Fibroblast of lung (primary cell): ENCODE measurements at regions not wholly inside any gene's neighbourhood (a gene's known extent, or its start where the extent isn't known, plus 50 kb on each side); places are given as distances from the start of the nearest gene placed in this dataset.
"Not testable (repeated sequence)": the region's sequence is repeated elsewhere in the genome, so short reads cannot be mapped to it uniquely, and the experiment has no call there.

ENCODE experiments used
- DNase-seq, 2 donors: peaks; one replicate each; pipeline versions ENCODE4 v3.0.0 to v3.0.0-alpha.2; 2010; ENCODE audit warnings: low read depth in 2 of 2
- H2AFZ ChIP-seq: 2 replicates; pipeline ENCODE4 v1.5.1; 2012; ENCODE audit warnings: low read length, control low read depth, inconsistent platforms
- H3K27ac ChIP-seq: 2 replicates; pipeline ENCODE4 v1.5.1; 2011; ENCODE audit warnings: low read length, control low read depth; ENCODE audit not compliant: insufficient read depth
- H3K27me3 ChIP-seq: 2 replicates; pipeline ENCODE4 v1.5.1; 2011; ENCODE audit warnings: mild to moderate bottlenecking, low read length; ENCODE audit not compliant: control insufficient read depth, insufficient read depth
- H3K36me3 ChIP-seq: 2 replicates; pipeline ENCODE4 v1.5.1; 2011; ENCODE audit warnings: low read length; ENCODE audit not compliant: control insufficient read depth, insufficient read depth
- H3K4me1 ChIP-seq: 2 replicates; pipeline ENCODE4 v1.5.1; 2011; ENCODE audit warnings: low read length; ENCODE audit not compliant: control insufficient read depth, insufficient read depth; ENCODE audit errors: extremely low read depth
- H3K4me2 ChIP-seq: 2 replicates; pipeline ENCODE4 v1.5.1; 2011; ENCODE audit warnings: low read length, control low read depth; ENCODE audit not compliant: insufficient read depth; ENCODE audit errors: extremely low read depth
- H3K4me3 ChIP-seq, 4 experiments: fragments of 200-600 bp in 1 of 4; sonication (generic) in 1 of 4; replicated peaks in 1 of 4; 2 replicates each; pipeline ENCODE4 v1.5.1; 2011 to 2016; ENCODE audit warnings: low read length in 4 of 4, low read depth in 3 of 4, mild to moderate bottlenecking in 3 of 4, control low read depth in 2 of 4, inconsistent platforms in 1 of 4, mixed read lengths in 1 of 4; ENCODE audit not compliant: insufficient read depth in 1 of 4; ENCODE audit errors: control extremely low read depth in 1 of 4
- H3K79me2 ChIP-seq: 2 replicates; pipeline ENCODE4 v1.5.1; 2012; ENCODE audit warnings: mild to moderate bottlenecking, low read length, inconsistent platforms; ENCODE audit not compliant: control insufficient read depth, insufficient read depth
- H3K9ac ChIP-seq: 2 replicates; pipeline ENCODE4 v1.5.1; 2011; ENCODE audit warnings: mild to moderate bottlenecking, low read length, control low read depth; ENCODE audit not compliant: insufficient read depth
- H3K9me3 ChIP-seq: 2 replicates; pipeline ENCODE4 v1.5.1; 2012; ENCODE audit warnings: low read depth, low read length; ENCODE audit not compliant: control insufficient read depth, insufficient read depth
- H4K20me1 ChIP-seq: 2 replicates; pipeline ENCODE4 v1.5.1; 2011; ENCODE audit warnings: low read length; ENCODE audit not compliant: control insufficient read depth, insufficient read depth; ENCODE audit errors: extremely low read depth
- EZH2 ChIP-seq: IDR thresholded peaks from 2 replicates; pipeline ENCODE4 v1.5.1; 2012; ENCODE audit warnings: low read length, control low read depth, mild to moderate bottlenecking; ENCODE audit errors: missing control alignments
- TF ChIP-seq, protein P1 (sequence below), 2 donors: IDR thresholded peaks in 1 of 2; conservative IDR thresholded peaks in 1 of 2; 1 replicate in 1 of 2; 2 replicates in 1 of 2; pipeline ENCODE4 v1.5.1; 2011 to 2012; ENCODE audit warnings: low read length in 2 of 2, control low read depth in 1 of 2, inconsistent platforms in 1 of 2, low read depth in 1 of 2, mild to moderate bottlenecking in 1 of 2

DNA sequence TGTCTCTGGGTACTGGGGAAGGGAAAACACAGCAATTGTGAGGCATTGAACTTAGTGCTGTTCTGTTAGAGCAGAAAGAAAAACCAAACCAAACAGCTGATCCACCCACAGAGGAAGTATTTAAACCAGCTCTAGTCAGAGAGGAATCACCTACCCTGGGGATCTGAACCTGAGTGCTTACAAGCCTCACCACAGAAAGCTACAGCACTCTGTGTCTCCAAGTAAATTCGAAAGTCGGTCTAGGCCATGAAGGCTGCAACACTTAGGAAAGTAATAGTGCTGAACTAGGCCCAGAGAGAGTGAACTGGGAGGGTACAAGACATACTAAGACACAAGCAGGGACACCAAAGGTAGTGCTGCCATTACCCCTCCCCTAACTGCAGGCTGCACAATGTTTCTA lies 142.2 kb upstream of the CXorf51A start:
- Histone ChIP-seq H3K27ac (no peak overlapping the region), H3K36me3 (no peaks in the 10 kb centered on the region), H2AFZ (no peak overlapping the region), H3K4me2 (no peak overlapping the region), H3K79me2 (no peaks in the 10 kb centered on the region), H4K20me1 (no peaks in the 10 kb centered on the region), H3K9ac (no peak overlapping the region), H3K4me1 (no peaks in the 10 kb centered on the region), H3K9me3 (no peaks in the 10 kb centered on the region), H3K27me3 (no peaks in the 10 kb centered on the region), H3K4me3 (no peak overlapping the region)
- TF ChIP-seq, protein P1, sequence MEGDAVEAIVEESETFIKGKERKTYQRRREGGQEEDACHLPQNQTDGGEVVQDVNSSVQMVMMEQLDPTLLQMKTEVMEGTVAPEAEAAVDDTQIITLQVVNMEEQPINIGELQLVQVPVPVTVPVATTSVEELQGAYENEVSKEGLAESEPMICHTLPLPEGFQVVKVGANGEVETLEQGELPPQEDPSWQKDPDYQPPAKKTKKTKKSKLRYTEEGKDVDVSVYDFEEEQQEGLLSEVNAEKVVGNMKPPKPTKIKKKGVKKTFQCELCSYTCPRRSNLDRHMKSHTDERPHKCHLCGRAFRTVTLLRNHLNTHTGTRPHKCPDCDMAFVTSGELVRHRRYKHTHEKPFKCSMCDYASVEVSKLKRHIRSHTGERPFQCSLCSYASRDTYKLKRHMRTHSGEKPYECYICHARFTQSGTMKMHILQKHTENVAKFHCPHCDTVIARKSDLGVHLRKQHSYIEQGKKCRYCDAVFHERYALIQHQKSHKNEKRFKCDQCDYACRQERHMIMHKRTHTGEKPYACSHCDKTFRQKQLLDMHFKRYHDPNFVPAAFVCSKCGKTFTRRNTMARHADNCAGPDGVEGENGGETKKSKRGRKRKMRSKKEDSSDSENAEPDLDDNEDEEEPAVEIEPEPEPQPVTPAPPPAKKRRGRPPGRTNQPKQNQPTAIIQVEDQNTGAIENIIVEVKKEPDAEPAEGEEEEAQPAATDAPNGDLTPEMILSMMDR (conservative IDR thresholded peaks at IDR 0.05 in 1 of 2, IDR thresholded peaks at IDR 0.05 in 1 of 2; ENCODE audit: low read depth in 1 of 2, low read length in 2 of 2), result no peak
- no peak for TF ChIP-seq EZH2
- DNase-seq, result no peak

DNA sequence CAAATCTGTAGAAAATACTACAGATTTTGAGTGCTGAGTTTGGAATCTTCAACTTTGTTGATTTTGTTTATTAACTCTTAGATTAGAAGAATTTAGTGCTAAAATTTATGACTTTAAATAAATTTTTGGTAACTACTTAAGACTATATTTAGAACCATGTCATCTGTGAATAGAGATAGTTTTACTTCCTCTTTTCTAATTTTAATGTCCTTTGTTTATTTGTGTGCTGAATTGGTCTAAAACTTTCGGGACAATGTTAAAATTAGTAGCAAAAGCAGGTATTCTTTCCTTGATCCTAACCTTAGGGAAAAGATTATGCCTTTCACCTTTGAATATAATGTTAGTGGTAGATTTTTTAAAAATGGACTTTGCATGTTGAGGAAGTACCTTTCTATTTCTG lies 119.7 kb upstream of the CXorf51A start:
- Histone ChIP-seq H3K79me2 (no peaks in the 10 kb centered on the region), H3K9me3 (no peaks in the 10 kb centered on the region), H4K20me1 (no peaks in the 10 kb centered on the region), H3K27me3 (no peaks in the 10 kb centered on the region), H2AFZ (no peak overlapping the region), H3K27ac (no peak overlapping the region), H3K9ac (no peak overlapping the region), H3K4me3 (no peak overlapping the region), H3K36me3 (no peaks in the 10 kb centered on the region), H3K4me2 (no peak overlapping the region), H3K4me1 (no peaks in the 10 kb centered on the region)
- TF ChIP-seq, protein P1 (conservative IDR thresholded peaks at IDR 0.05 in 1 of 2, IDR thresholded peaks at IDR 0.05 in 1 of 2; ENCODE audit: low read depth in 1 of 2, low read length in 2 of 2), result no peak
- no peak for TF ChIP-seq EZH2
- no peak for DNase-seq

DNA sequence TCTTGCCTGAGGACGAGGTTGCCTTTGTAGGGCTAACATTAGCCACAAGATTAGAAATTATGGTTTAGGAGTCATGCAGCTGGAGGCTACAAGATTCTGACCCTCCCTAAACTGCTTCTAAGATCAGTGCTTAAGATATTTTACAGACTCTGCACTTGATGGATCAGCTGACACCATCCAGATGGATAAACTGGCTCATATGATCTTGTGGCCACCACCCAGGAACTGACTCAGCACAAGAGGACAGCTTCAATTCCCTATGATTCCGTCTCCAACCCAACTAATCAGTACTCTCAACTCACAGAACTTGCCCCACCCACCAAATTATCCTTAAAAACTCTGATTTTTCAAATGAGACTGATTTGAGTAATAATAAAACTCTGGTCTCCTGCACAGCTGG lies 118.5 kb upstream of the CXorf51A start:
- not testable (repeated sequence) for H2AFZ ChIP-seq, H3K79me2 ChIP-seq, H3K36me3 ChIP-seq, DNase-seq, H3K27me3 ChIP-seq, H3K4me2 ChIP-seq, H3K4me3 ChIP-seq, H3K27ac ChIP-seq, H4K20me1 ChIP-seq, H3K9ac ChIP-seq, H3K9me3 ChIP-seq, H3K4me1 ChIP-seq

DNA sequence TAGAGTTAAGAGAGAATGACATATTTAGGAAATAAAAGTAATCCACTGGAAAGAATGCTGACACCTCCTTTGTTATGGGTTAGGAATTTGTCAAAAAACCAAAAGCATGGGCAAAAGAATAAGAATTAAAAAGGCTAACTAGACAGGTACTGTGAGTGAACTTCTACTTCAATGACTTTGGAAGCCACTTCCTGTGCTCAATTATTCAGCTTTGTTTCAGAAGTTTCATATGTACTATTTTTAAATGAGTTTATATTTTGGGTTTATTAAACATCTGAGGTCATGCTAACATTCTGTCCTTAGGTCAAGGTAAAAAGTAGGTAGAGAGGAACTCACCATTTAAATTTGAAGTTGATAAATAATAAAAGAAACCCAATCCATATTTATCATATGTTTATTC lies 106.7 kb upstream of the CXorf51A start:
- Histone ChIP-seq H4K20me1 (no peaks in the 10 kb centered on the region), H3K27ac (no peak overlapping the region), H2AFZ (no peak overlapping the region), H3K9me3 (no peaks in the 10 kb centered on the region), H3K9ac (no peak overlapping the region), H3K4me2 (no peak overlapping the region), H3K4me1 (no peaks in the 10 kb centered on the region), H3K79me2 (no peaks in the 10 kb centered on the region), H3K27me3 (no peaks in the 10 kb centered on the region), H3K4me3 (no peak overlapping the region), H3K36me3 (no peaks in the 10 kb centered on the region)
- no peak for DNase-seq
- TF ChIP-seq, protein P1 (conservative IDR thresholded peaks at IDR 0.05 in 1 of 2, IDR thresholded peaks at IDR 0.05 in 1 of 2; ENCODE audit: low read depth in 1 of 2, low read length in 2 of 2), result no peak
- no peak for TF ChIP-seq EZH2
